ENCODE measurements at regions not wholly inside any gene's neighbourhood (a gene's known extent, or its start where the extent isn't known, plus 50 kb on each side); places are given as distances from the start of the nearest gene placed in this dataset.
A peak's percentile ranks its signal among the peaks of the same experiment; 100 is the strongest.

- H2BK20ac ChIP-seq (ENCODE audit: low read length): no peak overlapping the region
- no peaks in the 10 kb centered on the region for H3K23me2 ChIP-seq (ENCODE audit: low read depth, low read length)
- H2AK5ac ChIP-seq (ENCODE audit: low read depth, low read length): no peak overlapping the region
- FAIRE-seq (no peak), DNase-seq (ENCODE audit: low read depth in 1 of 2, low spot score in 2 of 2) (no peak)
- no peaks in the 10 kb centered on the region for H4K20me1 ChIP-seq (replicated peaks in 1 of 2; ENCODE audit: control insufficient read depth in 1 of 2, insufficient read depth in 2 of 2, low read length in 2 of 2)
- no peak overlapping the region for H3K27ac ChIP-seq (ENCODE audit: low read depth, low read length)
- no peak overlapping the region for H3K4me3 ChIP-seq (ENCODE audit: extremely low read depth in 1 of 4, insufficient read depth in 2 of 4, low read depth in 3 of 4, low read length in 4 of 4)
- H2BK15ac ChIP-seq (ENCODE audit: low read length): no peak overlapping the region
- H3K56ac ChIP-seq (replicated peaks; ENCODE audit: insufficient read length, low read depth, low read length): no peak overlapping the region
- no peak overlapping the region for H2BK12ac ChIP-seq (ENCODE audit: low read depth, low read length)
- H3K79me1 ChIP-seq (ENCODE audit: low read depth, low read length): no peaks in the 10 kb centered on the region; the same call in 1 of the 2 replicates
- no peak for TF ChIP-seq YY1 (IDR thresholded peaks at IDR 0.05; ENCODE audit: low read depth, low read length)
- TF ChIP-seq CTCF (IDR thresholded peaks at IDR 0.05; ENCODE audit: control extremely low read depth in 1 of 3, insufficient read depth in 1 of 3, low read depth in 1 of 3, low read length in 3 of 3): no peak
- no peak for TF ChIP-seq HDAC6 (IDR thresholded peaks at IDR 0.05; ENCODE audit: low read depth, low read length)
- ChIA-PET CTCF (ENCODE audit: partially characterized antibody) (interaction anchor here (1.1 to 2.1 kb wide), 5 partner anchors 12 to 151 kb away, joined by 3 to 5 read pairs (median 3); no protein-coding TSS in a partner anchor), POLR2A (ENCODE audit: partially characterized antibody) (interaction anchor here (0.6 kb wide), 1 partner anchor 116 kb away, joined by 3 read pairs; no protein-coding TSS in a partner anchor)
- H3K14ac ChIP-seq (ENCODE audit: insufficient read length): no peak overlapping the region
- peaks cover 0 to 3% (median 0%) of the 10 kb centered on the region in 4 experiments; a peak in 1 of 7 replicates for H3K4me1 ChIP-seq (replicated peaks in 1 of 4; ENCODE audit: control insufficient read depth in 3 of 4, insufficient read depth in 4 of 4, low read length in 3 of 4)
- 86% methylated on average over 4 of the region's 4 CpGs; no CpG with 5 or more reads in 1 of the 2 experiments for WGBS, 2 experiments (ENCODE audit: extremely low coverage in 1 of 2, insufficient coverage in 1 of 2, insufficient read length in 1 of 2, insufficient replicate concordance in 2 of 2, low coverage in 1 of 2, low lambda C conversion rate in 2 of 2, missing lambda C conversion rate in 1 of 2)
- no peak overlapping the region for H3K18ac ChIP-seq (ENCODE audit: extremely low read depth, low read length)
- no peaks in the 10 kb centered on the region for H3K36me3 ChIP-seq (ENCODE audit: control insufficient read depth in 2 of 4, insufficient read depth in 4 of 4, low read length in 3 of 4)
- no peak overlapping the region for H2BK120ac ChIP-seq (replicated peaks; ENCODE audit: low read depth, low read length)
- H2AFZ ChIP-seq (ENCODE audit: low read length): 0 out of 2 replicates have a peak overlapping the region, but pooled peaks have one; percentile 79
- no peak overlapping the region for H3K4ac ChIP-seq (replicated peaks; ENCODE audit: insufficient read length, low read depth, low read length)
- H3K27me3 ChIP-seq (replicated peaks in 1 of 4; ENCODE audit: control insufficient read depth in 3 of 4, extremely low read depth in 1 of 4, insufficient read depth in 3 of 4, low read length in 3 of 4): no peaks in the 10 kb centered on the region; a peak in 1 of 7 replicates
- H3K9me3 ChIP-seq (ENCODE audit: insufficient read depth in 2 of 2, low read depth in 1 of 2, low read length in 1 of 2): no peaks in the 10 kb centered on the region
- no peak overlapping the region for H3K4me2 ChIP-seq (ENCODE audit: insufficient read depth in 1 of 2, low read depth in 2 of 2, low read length in 2 of 2)
- no peak overlapping the region for H4K5ac ChIP-seq (ENCODE audit: insufficient read length, low read depth, low read length)
- no peak overlapping the region; the same call in 1 of the 2 replicates for H4K8ac ChIP-seq (ENCODE audit: extremely low read depth, insufficient read depth, low read length)
- no peak overlapping the region; a peak in 1 of 7 replicates for H3K9ac ChIP-seq (replicated peaks in 1 of 4; ENCODE audit: extremely low read depth in 1 of 4, low read depth in 3 of 4, low read length in 3 of 4)
- no peaks in the 10 kb centered on the region for H3K79me2 ChIP-seq (ENCODE audit: control insufficient read depth in 1 of 2, insufficient read depth in 2 of 2, low read length in 2 of 2)
- H3K23ac ChIP-seq (ENCODE audit: insufficient read length): no peak overlapping the region
- 0 out of 2 replicates have a peak overlapping the region, but pooled peaks have one; percentile 56 for H2BK5ac ChIP-seq (ENCODE audit: low read depth, low read length)
- H4K91ac ChIP-seq (replicated peaks; ENCODE audit: insufficient read length, low read length): no peak overlapping the region
Measured at GRCh38 chr5:135703016-135703550, 124.3 kb upstream of the CXCL14 start.

Data from H1 (cell line).